ENCODE measurements at regions not wholly inside any gene's neighbourhood (a gene's known extent, or its start where the extent isn't known, plus 50 kb on each side); places are given as distances from the start of the nearest gene placed in this dataset.

DNA sequence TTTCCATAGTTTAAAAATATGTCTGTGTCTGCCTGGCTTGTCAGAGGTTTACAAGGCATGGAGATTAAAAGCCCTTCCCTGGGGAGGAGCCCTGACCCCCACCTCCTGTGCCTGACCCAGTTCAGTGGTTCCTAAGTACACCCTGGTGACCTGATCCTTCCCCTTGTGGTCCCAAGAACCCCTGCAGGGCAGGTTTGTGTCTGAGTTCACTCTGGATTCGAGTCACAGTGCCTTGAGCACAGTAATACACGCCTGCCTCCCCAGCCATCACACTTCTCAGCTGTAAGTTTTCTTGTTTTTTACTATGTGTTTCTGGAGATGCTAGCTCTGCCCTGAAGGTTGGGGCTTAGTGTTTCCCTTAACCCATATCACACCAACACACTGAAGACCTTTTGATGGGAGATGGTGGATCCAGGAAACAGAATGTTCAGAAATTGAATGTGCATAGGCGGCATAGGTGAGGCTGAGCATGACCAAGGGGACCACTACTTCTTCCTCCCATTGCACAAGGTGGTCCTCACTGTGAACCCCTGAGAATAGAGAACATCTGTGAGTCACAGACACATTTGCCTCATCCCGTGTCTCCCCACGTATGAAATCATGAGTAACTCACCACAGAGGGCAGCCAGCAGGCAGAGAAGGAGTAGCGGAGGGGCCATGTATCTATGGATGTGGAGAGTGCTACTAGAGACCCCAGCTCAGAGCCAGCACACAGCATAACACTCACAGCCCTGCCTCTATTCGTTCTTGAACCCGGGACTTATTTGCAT lies 962.9 kb downstream of the TMEM121 start:
- TF ChIP-seq, protein P1, sequence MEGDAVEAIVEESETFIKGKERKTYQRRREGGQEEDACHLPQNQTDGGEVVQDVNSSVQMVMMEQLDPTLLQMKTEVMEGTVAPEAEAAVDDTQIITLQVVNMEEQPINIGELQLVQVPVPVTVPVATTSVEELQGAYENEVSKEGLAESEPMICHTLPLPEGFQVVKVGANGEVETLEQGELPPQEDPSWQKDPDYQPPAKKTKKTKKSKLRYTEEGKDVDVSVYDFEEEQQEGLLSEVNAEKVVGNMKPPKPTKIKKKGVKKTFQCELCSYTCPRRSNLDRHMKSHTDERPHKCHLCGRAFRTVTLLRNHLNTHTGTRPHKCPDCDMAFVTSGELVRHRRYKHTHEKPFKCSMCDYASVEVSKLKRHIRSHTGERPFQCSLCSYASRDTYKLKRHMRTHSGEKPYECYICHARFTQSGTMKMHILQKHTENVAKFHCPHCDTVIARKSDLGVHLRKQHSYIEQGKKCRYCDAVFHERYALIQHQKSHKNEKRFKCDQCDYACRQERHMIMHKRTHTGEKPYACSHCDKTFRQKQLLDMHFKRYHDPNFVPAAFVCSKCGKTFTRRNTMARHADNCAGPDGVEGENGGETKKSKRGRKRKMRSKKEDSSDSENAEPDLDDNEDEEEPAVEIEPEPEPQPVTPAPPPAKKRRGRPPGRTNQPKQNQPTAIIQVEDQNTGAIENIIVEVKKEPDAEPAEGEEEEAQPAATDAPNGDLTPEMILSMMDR (IDR thresholded peaks at IDR 0.05) = no peak
- TF ChIP-seq POLR2A (IDR thresholded peaks at IDR 0.05) = no peak
